ENCODE measurements at regions not wholly inside any gene's neighbourhood (a gene's known extent, or its start where the extent isn't known, plus 50 kb on each side); places are given as distances from the start of the nearest gene placed in this dataset.
"Not testable (repeated sequence)": the region's sequence is repeated elsewhere in the genome, so short reads cannot be mapped to it uniquely, and the experiment has no call there.

- H3K4me3 Mint-ChIP-seq: peak overlapping the region in 3 of 10 donors; percentile 33 to 88 (median 57)
- peaks cover 0 to 61% (median 23%) of the 10 kb centered on the region in 9 donors for H3K9me3 Mint-ChIP-seq
Observed at GRCh38 chr20:29324516-29325303, 1932.8 kb upstream of the DEFB115 start.

GRCh38 chr20:29325304-29325640 is 1932.2 kb upstream of the DEFB115 start:
- H3K9me3 Mint-ChIP-seq: peaks cover 0 to 66% (median 27%) of the 10 kb centered on the region in 9 donors
- H3K36me3 Mint-ChIP-seq: peaks cover 0 to 9% (median 0%) of the 10 kb centered on the region in 3 donors
- no peak for DNase-seq
- peak overlapping the region in 1 of 10 donors; percentile 63 for H3K27ac Mint-ChIP-seq
- H3K4me1 Mint-ChIP-seq: peaks cover 0 to 20% (median 3%) of the 10 kb centered on the region in 4 donors
- peak overlapping the region in 3 of 10 donors; percentile 16 to 88 (median 60) for H3K4me3 Mint-ChIP-seq
- ATAC-seq: no peak
- POLR2A ChIA-PET: no interaction called here
- peaks cover 0 to 20% (median 8%) of the 10 kb centered on the region in 5 donors for H3K27me3 Mint-ChIP-seq

More at GRCh38 chr20:29324516-29325303, 1932.8 kb upstream of the DEFB115 start:
- Mint-ChIP-seq H3K27me3 (peaks cover 0 to 26% (median 8%) of the 10 kb centered on the region in 5 donors), H3K4me1 (peaks cover 0 to 26% (median 3%) of the 10 kb centered on the region in 4 donors)
- POLR2A ChIA-PET, DNase-seq, H3K27ac Mint-ChIP-seq, ATAC-seq, H3K36me3 Mint-ChIP-seq: not testable (repeated sequence)

- ATAC-seq, POLR2A ChIA-PET, DNase-seq: not testable (repeated sequence)
- Mint-ChIP-seq H3K9me3 (peaks cover 0 to 69% (median 29%) of the 10 kb centered on the region in 9 donors), H3K36me3 (peaks cover 0 to 14% (median 0%) of the 10 kb centered on the region in 3 donors), H3K4me1 (peaks cover 0 to 20% (median 3%) of the 10 kb centered on the region in 4 donors), H3K27ac (peak overlapping the region in 1 of 10 donors; percentile 63), H3K4me3 (peak overlapping the region in 3 of 10 donors; percentile 56 to 88 (median 60)), H3K27me3 (peaks cover 0 to 20% (median 8%) of the 10 kb centered on the region in 5 donors)
Observed at GRCh38 chr20:29325781-29326180, 1931.7 kb upstream of the DEFB115 start.

- DNase-seq: no peak
- Mint-ChIP-seq H3K36me3 (peaks cover 0 to 16% (median 0%) of the 10 kb centered on the region in 3 donors), H3K27ac (peak overlapping the region in 2 of 10 donors; percentile 36 to 61), H3K4me3 (peak overlapping the region in 3 of 10 donors; percentile 23 to 66 (median 24)), H3K4me1 (peaks cover 0 to 18% (median 3%) of the 10 kb centered on the region in 4 donors), H3K9me3 (peaks cover 4 to 67% (median 29%) of the 10 kb centered on the region in 9 donors), H3K27me3 (peaks cover 0 to 20% (median 6%) of the 10 kb centered on the region in 5 donors)
- ATAC-seq: no peak
- POLR2A ChIA-PET: no interaction called here
Observed at GRCh38 chr20:29326376-29327070, 1930.9 kb upstream of the DEFB115 start.

GRCh38 chr20:29327600-29328420 is 1929.7 kb upstream of the DEFB115 start:
- Mint-ChIP-seq H3K9me3 (peaks cover 10 to 75% (median 32%) of the 10 kb centered on the region in 9 donors), H3K27ac (peak overlapping the region in 1 of 10 donors; percentile 36), H3K4me1 (peaks cover 0 to 18% (median 3%) of the 10 kb centered on the region in 4 donors), H3K36me3 (peaks cover 0 to 26% (median 0%) of the 10 kb centered on the region in 3 donors), H3K4me3 (peak overlapping the region in 4 of 10 donors; percentile 12 to 66 (median 41)), H3K27me3 (peaks cover 0 to 20% (median 6%) of the 10 kb centered on the region in 5 donors)
- POLR2A ChIA-PET: not testable (repeated sequence)
- peak in 7 of 10 donors; percentile 12 to 79 (median 45) for DNase-seq
- ATAC-seq: peak in 1 of 2 donors; percentile 61

GRCh38 chr20:29330429-29331115 is 1926.9 kb upstream of the DEFB115 start:
- DNase-seq, ATAC-seq, H3K27ac Mint-ChIP-seq, POLR2A ChIA-PET: not testable (repeated sequence)
- Mint-ChIP-seq H3K27me3 (peaks cover 0 to 13% (median 4%) of the 10 kb centered on the region in 5 donors), H3K9me3 (peaks cover 23 to 83% (median 51%) of the 10 kb centered on the region in 9 donors), H3K4me3 (peak overlapping the region in 1 of 10 donors; percentile 2), H3K36me3 (peaks cover 0 to 33% (median 0%) of the 10 kb centered on the region in 3 donors), H3K4me1 (peaks cover 0 to 12% (median 2%) of the 10 kb centered on the region in 4 donors)

GRCh38 chr20:29349836-29350235 is 1907.6 kb upstream of the DEFB115 start:
- peaks cover 0 to 5% (median 0%) of the 10 kb centered on the region in 4 donors for H3K4me1 Mint-ChIP-seq
- H3K9me3 Mint-ChIP-seq: peaks cover 0 to 55% (median 12%) of the 10 kb centered on the region in 9 donors
- no peak for ATAC-seq
- no peak overlapping the region for H3K27ac Mint-ChIP-seq
- H3K27me3 Mint-ChIP-seq: peaks cover 0 to 27% (median 2%) of the 10 kb centered on the region in 5 donors
- DNase-seq: no peak
- H3K4me3 Mint-ChIP-seq: no peak overlapping the region
- no peaks in the 10 kb centered on the region for H3K36me3 Mint-ChIP-seq
- POLR2A ChIA-PET: no interaction called here

GRCh38 chr20:29375937-29376336 is 1881.5 kb upstream of the DEFB115 start:
- H3K27ac Mint-ChIP-seq, ATAC-seq, H3K4me1 Mint-ChIP-seq, H3K36me3 Mint-ChIP-seq, DNase-seq, POLR2A ChIA-PET, H3K4me3 Mint-ChIP-seq: not testable (repeated sequence)
- Mint-ChIP-seq H3K9me3 (peaks cover 0 to 32% (median 12%) of the 10 kb centered on the region in 9 donors), H3K27me3 (peaks cover 0 to 19% (median 0%) of the 10 kb centered on the region in 5 donors)

GRCh38 chr20:29392853-29393252 is 1864.6 kb upstream of the DEFB115 start:
- Mint-ChIP-seq H3K27me3 (peaks cover 0 to 29% (median 9%) of the 10 kb centered on the region in 5 donors), H3K9me3 (peaks cover 0 to 36% (median 12%) of the 10 kb centered on the region in 9 donors)
- H3K4me3 Mint-ChIP-seq, H3K4me1 Mint-ChIP-seq, H3K36me3 Mint-ChIP-seq, H3K27ac Mint-ChIP-seq, DNase-seq, ATAC-seq, POLR2A ChIA-PET: not testable (repeated sequence)

- H3K4me1 Mint-ChIP-seq: peaks cover 0 to 13% (median 0%) of the 10 kb centered on the region in 4 donors
- ATAC-seq (no peak), DNase-seq (no peak)
- peak overlapping the region in 3 of 10 donors; percentile 73 to 85 (median 79) for H3K4me3 Mint-ChIP-seq
- peaks cover 5 to 8% (median 5%) of the 10 kb centered on the region in 3 donors for H3K36me3 Mint-ChIP-seq
- H3K9me3 Mint-ChIP-seq: peaks cover 10 to 59% (median 32%) of the 10 kb centered on the region in 9 donors
- peak overlapping the region in 1 of 10 donors; percentile 23 for H3K27ac Mint-ChIP-seq
- peaks cover 6 to 43% (median 16%) of the 10 kb centered on the region in 5 donors for H3K27me3 Mint-ChIP-seq
- POLR2A ChIA-PET: no interaction called here
Observed at GRCh38 chr20:29408034-29408695, 1849.3 kb upstream of the DEFB115 start.

- ATAC-seq, DNase-seq, POLR2A ChIA-PET, H3K36me3 Mint-ChIP-seq: not testable (repeated sequence)
- Mint-ChIP-seq H3K27me3 (peaks cover 8 to 47% (median 18%) of the 10 kb centered on the region in 5 donors), H3K27ac (peak overlapping the region in 2 of 10 donors; percentile 19 to 23), H3K4me1 (peaks cover 0 to 14% (median 0%) of the 10 kb centered on the region in 4 donors), H3K9me3 (peaks cover 10 to 62% (median 34%) of the 10 kb centered on the region in 9 donors), H3K4me3 (peak overlapping the region in 4 of 10 donors; percentile 28 to 85 (median 76))
Observed at GRCh38 chr20:29408707-29409106, 1848.8 kb upstream of the DEFB115 start.

All from naive thymus-derived CD8-positive, alpha-beta T cell (primary cell).